GM23338 (cell line): ENCODE measurements at regions not wholly inside any gene's neighbourhood (a gene's known extent, or its start where the extent isn't known, plus 50 kb on each side); places are given as distances from the start of the nearest gene placed in this dataset.

Source experiments
- ATAC-seq: fragments of 200-7000 bp; cut with Tn5 transposase; 3 replicates; pipeline ENCODE4 v1.9.1; 2020
- DNase-seq: peaks from one replicate; pipeline ENCODE4 v3.0.0-alpha.2; 2015; ENCODE audit warnings: low spot score
- H2AFZ ChIP-seq: fragments of 200-600 bp; sonication (generic); 2 replicates; pipeline ENCODE4 v1.8.0; 2016; ENCODE audit warnings: antibody characterized with exemption, mild to moderate bottlenecking, moderate library complexity
- H3F3A ChIP-seq: fragments of 200-600 bp; sonication (generic); replicated peaks from 2 replicates; pipeline ENCODE4 v1.8.0; 2017; ENCODE audit warnings: antibody characterized with exemption, mixed run types, low read depth
- H3K27ac ChIP-seq: fragments of 200-600 bp; sonication (generic); 2 replicates; pipeline ENCODE4 v1.6.1; 2016; ENCODE audit warnings: low read depth
- H3K27me3 ChIP-seq: fragments of 200-600 bp; sonication (generic); 2 replicates; pipeline ENCODE4 v1.8.0; 2016; ENCODE audit warnings: mild to moderate bottlenecking, mixed run types, moderate library complexity; ENCODE audit not compliant: insufficient read depth
- H3K36me3 ChIP-seq: fragments of 200-600 bp; sonication (generic); 2 replicates; pipeline ENCODE4 v1.8.0; 2016; ENCODE audit warnings: mild to moderate bottlenecking; ENCODE audit not compliant: insufficient read depth
- H3K4me1 ChIP-seq: fragments of 200-600 bp; sonication (generic); 2 replicates; pipeline ENCODE4 v1.8.0; 2016; ENCODE audit warnings: mild to moderate bottlenecking, moderate library complexity; ENCODE audit not compliant: insufficient read depth
- H3K4me2 ChIP-seq: fragments of 200-600 bp; sonication (generic); 2 replicates; pipeline ENCODE4 v1.7.1; 2017; ENCODE audit warnings: mixed run types
- H3K4me3 ChIP-seq: fragments of 200-600 bp; sonication (generic); 2 replicates; pipeline ENCODE4 v1.6.1; 2016; ENCODE audit warnings: mixed run types
- H3K79me2 ChIP-seq: fragments of 200-600 bp; sonication (generic); replicated peaks from 2 replicates; pipeline ENCODE4 v1.8.0; 2017; ENCODE audit warnings: mild to moderate bottlenecking; ENCODE audit not compliant: insufficient read depth
- H3K9me2 ChIP-seq: fragments of 200-600 bp; sonication (generic); 2 replicates; pipeline ENCODE4 v1.8.0; 2017; ENCODE audit not compliant: insufficient read depth
- H4K20me1 ChIP-seq: fragments of 200-600 bp; sonication (generic); replicated peaks from 2 replicates; pipeline ENCODE4 v1.8.0; 2017; ENCODE audit warnings: mild to moderate bottlenecking; ENCODE audit not compliant: insufficient read depth
- H3K27ac Mint-ChIP-seq: 2 replicates; pipeline ENCODE4 v1.8.0; 2020; ENCODE audit warnings: inconsistent platforms, mild to moderate bottlenecking, moderate library complexity, mixed read lengths
- H3K27me3 Mint-ChIP-seq: 3 replicates; pipeline ENCODE4 v1.8.0; 2022; ENCODE audit warnings: low read depth, mild to moderate bottlenecking, moderate library complexity, mixed read lengths, inconsistent platforms; ENCODE audit not compliant: insufficient read depth, poor library complexity
- H3K36me3 Mint-ChIP-seq: 3 replicates; pipeline ENCODE4 v1.8.0; 2021; ENCODE audit warnings: low read depth, mild to moderate bottlenecking, inconsistent platforms, moderate library complexity, mixed read lengths
- H3K4me1 Mint-ChIP-seq: 3 replicates; pipeline ENCODE4 v1.8.0; 2020; ENCODE audit warnings: mild to moderate bottlenecking, inconsistent platforms, mixed read lengths
- H3K4me3 Mint-ChIP-seq: 3 replicates; pipeline ENCODE4 v1.8.0; 2021; ENCODE audit warnings: moderate library complexity, mild to moderate bottlenecking, inconsistent platforms, mixed read lengths
- H3K9me3 Mint-ChIP-seq: 3 replicates; pipeline ENCODE4 v1.8.0; 2020; ENCODE audit warnings: moderate library complexity, mild to moderate bottlenecking, inconsistent platforms, mixed read lengths
- CREB1 ChIP-seq: fragments of 250-450 bp; sonication (Bioruptor Pico); IDR thresholded peaks from 2 replicates; pipeline ENCODE4 v1.5.0; 2020; ENCODE audit warnings: low read depth, mild to moderate bottlenecking, moderate library complexity
- EZH2 ChIP-seq: fragments of 200-600 bp; sonication (generic); IDR thresholded peaks from one replicate; pipeline ENCODE4 v1.8.0; 2017; ENCODE audit warnings: antibody characterized with exemption, mild to moderate bottlenecking, low read depth; ENCODE audit not compliant: unreplicated experiment
- EZH2phosphoT487 ChIP-seq: fragments of 200-600 bp; sonication (generic); IDR thresholded peaks from one replicate; pipeline ENCODE4 v1.8.1; 2018; ENCODE audit warnings: antibody characterized with exemption; ENCODE audit not compliant: unreplicated experiment
- JUNB ChIP-seq: IDR thresholded peaks from one replicate; pipeline ENCODE4 v1.6.1; 2016; ENCODE audit warnings: antibody characterized with exemption; ENCODE audit not compliant: unreplicated experiment
- POLR2AphosphoS5 ChIP-seq: IDR thresholded peaks from 2 replicates; pipeline ENCODE4 v1.6.1; 2016; ENCODE audit warnings: antibody characterized with exemption, low read depth
- STAT1 ChIP-seq: IDR thresholded peaks from one replicate; pipeline ENCODE4 v1.6.1; 2016; ENCODE audit warnings: antibody characterized with exemption; ENCODE audit not compliant: unreplicated experiment
- ZNF114 ChIP-seq: fragments of 250-450 bp; sonication (Bioruptor Pico); IDR thresholded peaks from 2 replicates; pipeline ENCODE4 v1.5.0; 2020; ENCODE audit warnings: mild to moderate bottlenecking, moderate library complexity
- ZNF331 ChIP-seq: fragments of 250-450 bp; sonication (Bioruptor Pico); IDR thresholded peaks from 2 replicates; pipeline ENCODE4 v1.5.0; 2020; ENCODE audit warnings: low read depth, mild to moderate bottlenecking, moderate library complexity
- TF ChIP-seq, protein P1 (sequence below): IDR thresholded peaks from one replicate; pipeline ENCODE4 v1.6.1; 2018; ENCODE audit warnings: antibody characterized with exemption; ENCODE audit not compliant: unreplicated experiment
- TF ChIP-seq, protein P2 (sequence below): fragments of 250-450 bp; sonication (Bioruptor Pico); IDR thresholded peaks from 2 replicates; pipeline ENCODE4 v1.5.0; 2020; ENCODE audit warnings: mild to moderate bottlenecking, moderate library complexity

DNA sequence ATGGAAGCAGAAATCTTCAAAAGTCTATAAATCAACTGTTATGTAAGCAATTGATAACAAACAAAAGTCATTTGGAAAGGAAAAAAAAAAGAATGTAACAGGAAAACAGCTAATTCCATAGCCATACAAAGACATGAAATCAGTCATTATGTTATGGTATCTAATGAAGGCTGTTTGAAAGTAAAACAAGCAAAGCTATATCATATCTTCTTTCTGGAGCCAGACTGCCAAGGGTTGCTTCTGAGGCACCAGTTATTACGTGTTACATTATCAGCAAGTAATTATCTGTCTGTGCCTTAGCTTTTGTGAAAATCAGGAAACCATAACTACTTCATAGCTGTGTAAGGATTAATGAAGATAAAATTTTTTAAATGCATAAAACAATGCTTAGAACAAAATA lies 480.2 kb downstream of the FAT4 start:
- H3K4me2 ChIP-seq, result no peak overlapping the region
- ATAC-seq, result no peak
- no peaks in the 10 kb centered on the region for H3K27me3 Mint-ChIP-seq

DNA sequence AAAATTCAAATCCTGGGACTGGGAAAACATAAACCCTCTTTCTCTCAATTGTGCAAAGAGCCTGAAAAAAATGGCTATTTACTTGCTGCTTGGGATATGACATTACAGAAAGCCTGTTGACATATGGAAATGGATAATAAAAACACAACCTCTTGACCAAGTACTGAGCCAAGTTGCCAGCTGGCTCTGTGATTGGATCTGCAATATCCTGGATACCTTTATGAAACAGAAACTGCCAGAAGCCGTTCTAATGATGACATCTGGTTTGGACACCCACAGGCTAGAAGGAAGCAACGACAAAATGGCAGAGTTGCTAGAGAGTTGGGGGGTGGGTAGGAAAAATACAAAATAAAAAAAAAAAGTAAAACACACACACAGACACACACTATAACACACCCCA lies 481.4 kb downstream of the FAT4 start:
- Histone ChIP-seq H3K27ac (no peak overlapping the region), H3K9me2 (no peaks in the 10 kb centered on the region), H2AFZ (no peak overlapping the region), H3K4me2 (no peak overlapping the region), H3K4me1 (no peaks in the 10 kb centered on the region), H3K79me2 (no peaks in the 10 kb centered on the region), H3K4me3 (no peak overlapping the region), H4K20me1 (no peaks in the 10 kb centered on the region), H3F3A (no peaks in the 10 kb centered on the region), H3K36me3 (no peaks in the 10 kb centered on the region), H3K27me3 (no peaks in the 10 kb centered on the region)
- no peak overlapping the region for H3K4me3 Mint-ChIP-seq
- no peaks in the 10 kb centered on the region for H3K27me3 Mint-ChIP-seq
- no peaks in the 10 kb centered on the region for H3K36me3 Mint-ChIP-seq
- H3K9me3 Mint-ChIP-seq, result no peaks in the 10 kb centered on the region
- DNase-seq, result no peak
- H3K4me1 Mint-ChIP-seq, result peaks cover 5% of the 10 kb centered on the region; the same call in 1 of the 3 replicates
- no peak for ATAC-seq
- no peak overlapping the region for H3K27ac Mint-ChIP-seq
- TF ChIP-seq ZNF331 (no peak), EZH2 (no peak), CREB1 (CRISPR knock-in tag) (no peak), EZH2phosphoT487 (no peak), ZNF114 (CRISPR knock-in tag) (no peak), POLR2AphosphoS5 (no peak), STAT1 (no peak)
- TF ChIP-seq, protein P1, sequence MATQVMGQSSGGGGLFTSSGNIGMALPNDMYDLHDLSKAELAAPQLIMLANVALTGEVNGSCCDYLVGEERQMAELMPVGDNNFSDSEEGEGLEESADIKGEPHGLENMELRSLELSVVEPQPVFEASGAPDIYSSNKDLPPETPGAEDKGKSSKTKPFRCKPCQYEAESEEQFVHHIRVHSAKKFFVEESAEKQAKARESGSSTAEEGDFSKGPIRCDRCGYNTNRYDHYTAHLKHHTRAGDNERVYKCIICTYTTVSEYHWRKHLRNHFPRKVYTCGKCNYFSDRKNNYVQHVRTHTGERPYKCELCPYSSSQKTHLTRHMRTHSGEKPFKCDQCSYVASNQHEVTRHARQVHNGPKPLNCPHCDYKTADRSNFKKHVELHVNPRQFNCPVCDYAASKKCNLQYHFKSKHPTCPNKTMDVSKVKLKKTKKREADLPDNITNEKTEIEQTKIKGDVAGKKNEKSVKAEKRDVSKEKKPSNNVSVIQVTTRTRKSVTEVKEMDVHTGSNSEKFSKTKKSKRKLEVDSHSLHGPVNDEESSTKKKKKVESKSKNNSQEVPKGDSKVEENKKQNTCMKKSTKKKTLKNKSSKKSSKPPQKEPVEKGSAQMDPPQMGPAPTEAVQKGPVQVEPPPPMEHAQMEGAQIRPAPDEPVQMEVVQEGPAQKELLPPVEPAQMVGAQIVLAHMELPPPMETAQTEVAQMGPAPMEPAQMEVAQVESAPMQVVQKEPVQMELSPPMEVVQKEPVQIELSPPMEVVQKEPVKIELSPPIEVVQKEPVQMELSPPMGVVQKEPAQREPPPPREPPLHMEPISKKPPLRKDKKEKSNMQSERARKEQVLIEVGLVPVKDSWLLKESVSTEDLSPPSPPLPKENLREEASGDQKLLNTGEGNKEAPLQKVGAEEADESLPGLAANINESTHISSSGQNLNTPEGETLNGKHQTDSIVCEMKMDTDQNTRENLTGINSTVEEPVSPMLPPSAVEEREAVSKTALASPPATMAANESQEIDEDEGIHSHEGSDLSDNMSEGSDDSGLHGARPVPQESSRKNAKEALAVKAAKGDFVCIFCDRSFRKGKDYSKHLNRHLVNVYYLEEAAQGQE, result no peak

More for the DNA sequence above, 480.2 kb downstream of the FAT4 start:
- no peaks in the 10 kb centered on the region for H3K27me3 ChIP-seq
- Mint-ChIP-seq H3K9me3 (no peaks in the 10 kb centered on the region), H3K27ac (no peak overlapping the region), H3K4me1 (peaks cover 5% of the 10 kb centered on the region; the same call in 1 of the 3 replicates), H3K4me3 (no peak overlapping the region), H3K36me3 (no peaks in the 10 kb centered on the region)
- TF ChIP-seq JUNB, result no peak
- TF ChIP-seq, protein P2, sequence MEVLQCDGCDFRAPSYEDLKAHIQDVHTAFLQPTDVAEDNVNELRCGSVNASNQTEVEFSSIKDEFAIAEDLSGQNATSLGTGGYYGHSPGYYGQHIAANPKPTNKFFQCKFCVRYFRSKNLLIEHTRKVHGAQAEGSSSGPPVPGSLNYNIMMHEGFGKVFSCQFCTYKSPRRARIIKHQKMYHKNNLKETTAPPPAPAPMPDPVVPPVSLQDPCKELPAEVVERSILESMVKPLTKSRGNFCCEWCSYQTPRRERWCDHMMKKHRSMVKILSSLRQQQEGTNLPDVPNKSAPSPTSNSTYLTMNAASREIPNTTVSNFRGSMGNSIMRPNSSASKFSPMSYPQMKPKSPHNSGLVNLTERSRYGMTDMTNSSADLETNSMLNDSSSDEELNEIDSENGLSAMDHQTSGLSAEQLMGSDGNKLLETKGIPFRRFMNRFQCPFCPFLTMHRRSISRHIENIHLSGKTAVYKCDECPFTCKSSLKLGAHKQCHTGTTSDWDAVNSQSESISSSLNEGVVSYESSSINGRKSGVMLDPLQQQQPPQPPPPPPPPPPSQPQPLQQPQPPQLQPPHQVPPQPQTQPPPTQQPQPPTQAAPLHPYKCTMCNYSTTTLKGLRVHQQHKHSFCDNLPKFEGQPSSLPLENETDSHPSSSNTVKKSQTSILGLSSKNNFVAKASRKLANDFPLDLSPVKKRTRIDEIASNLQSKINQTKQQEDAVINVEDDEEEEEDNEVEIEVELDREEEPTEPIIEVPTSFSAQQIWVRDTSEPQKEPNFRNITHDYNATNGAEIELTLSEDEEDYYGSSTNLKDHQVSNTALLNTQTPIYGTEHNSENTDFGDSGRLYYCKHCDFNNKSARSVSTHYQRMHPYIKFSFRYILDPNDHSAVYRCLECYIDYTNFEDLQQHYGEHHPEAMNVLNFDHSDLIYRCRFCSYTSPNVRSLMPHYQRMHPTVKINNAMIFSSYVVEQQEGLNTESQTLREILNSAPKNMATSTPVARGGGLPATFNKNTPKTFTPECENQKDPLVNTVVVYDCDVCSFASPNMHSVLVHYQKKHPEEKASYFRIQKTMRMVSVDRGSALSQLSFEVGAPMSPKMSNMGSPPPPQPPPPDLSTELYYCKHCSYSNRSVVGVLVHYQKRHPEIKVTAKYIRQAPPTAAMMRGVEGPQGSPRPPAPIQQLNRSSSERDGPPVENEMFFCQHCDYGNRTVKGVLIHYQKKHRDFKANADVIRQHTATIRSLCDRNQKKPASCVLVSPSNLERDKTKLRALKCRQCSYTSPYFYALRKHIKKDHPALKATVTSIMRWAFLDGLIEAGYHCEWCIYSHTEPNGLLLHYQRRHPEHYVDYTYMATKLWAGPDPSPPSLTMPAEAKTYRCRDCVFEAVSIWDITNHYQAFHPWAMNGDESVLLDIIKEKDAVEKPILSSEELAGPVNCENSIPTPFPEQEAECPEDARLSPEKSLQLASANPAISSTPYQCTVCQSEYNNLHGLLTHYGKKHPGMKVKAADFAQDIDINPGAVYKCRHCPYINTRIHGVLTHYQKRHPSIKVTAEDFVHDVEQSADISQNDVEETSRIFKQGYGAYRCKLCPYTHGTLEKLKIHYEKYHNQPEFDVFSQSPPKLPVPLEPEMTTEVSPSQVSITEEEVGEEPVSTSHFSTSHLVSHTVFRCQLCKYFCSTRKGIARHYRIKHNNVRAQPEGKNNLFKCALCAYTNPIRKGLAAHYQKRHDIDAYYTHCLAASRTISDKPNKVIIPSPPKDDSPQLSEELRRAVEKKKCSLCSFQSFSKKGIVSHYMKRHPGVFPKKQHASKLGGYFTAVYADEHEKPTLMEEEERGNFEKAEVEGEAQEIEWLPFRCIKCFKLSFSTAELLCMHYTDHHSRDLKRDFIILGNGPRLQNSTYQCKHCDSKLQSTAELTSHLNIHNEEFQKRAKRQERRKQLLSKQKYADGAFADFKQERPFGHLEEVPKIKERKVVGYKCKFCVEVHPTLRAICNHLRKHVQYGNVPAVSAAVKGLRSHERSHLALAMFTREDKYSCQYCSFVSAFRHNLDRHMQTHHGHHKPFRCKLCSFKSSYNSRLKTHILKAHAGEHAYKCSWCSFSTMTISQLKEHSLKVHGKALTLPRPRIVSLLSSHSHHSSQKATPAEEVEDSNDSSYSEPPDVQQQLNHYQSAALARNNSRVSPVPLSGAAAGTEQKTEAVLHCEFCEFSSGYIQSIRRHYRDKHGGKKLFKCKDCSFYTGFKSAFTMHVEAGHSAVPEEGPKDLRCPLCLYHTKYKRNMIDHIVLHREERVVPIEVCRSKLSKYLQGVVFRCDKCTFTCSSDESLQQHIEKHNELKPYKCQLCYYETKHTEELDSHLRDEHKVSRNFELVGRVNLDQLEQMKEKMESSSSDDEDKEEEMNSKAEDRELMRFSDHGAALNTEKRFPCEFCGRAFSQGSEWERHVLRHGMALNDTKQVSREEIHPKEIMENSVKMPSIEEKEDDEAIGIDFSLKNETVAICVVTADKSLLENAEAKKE (CRISPR knock-in tag), result no peak
- TF ChIP-seq ZNF114 (CRISPR knock-in tag), result no peak
- H3K9me2 ChIP-seq, result no peaks in the 10 kb centered on the region
- no peak for DNase-seq
- no peaks in the 10 kb centered on the region for H3K36me3 ChIP-seq
- H3K4me1 ChIP-seq, result no peaks in the 10 kb centered on the region
- H2AFZ ChIP-seq, result no peak overlapping the region
- H3K79me2 ChIP-seq, result no peaks in the 10 kb centered on the region
- H3K27ac ChIP-seq, result no peak overlapping the region
- H4K20me1 ChIP-seq, result no peaks in the 10 kb centered on the region
- H3K4me3 ChIP-seq, result no peak overlapping the region
- no peaks in the 10 kb centered on the region for H3F3A ChIP-seq
